Neural progenitor cell (in vitro differentiated cells): ENCODE measurements at regions not wholly inside any gene's neighbourhood (a gene's known extent, or its start where the extent isn't known, plus 50 kb on each side); places are given as distances from the start of the nearest gene placed in this dataset.

ENCODE experiments used
- DNase-seq: peaks from one replicate; pipeline ENCODE4 v3.0.0-alpha.2; 2016; ENCODE audit warnings: low spot score
- H2AFZ ChIP-seq: fragments of 200-600 bp; sonication (generic); replicated peaks from 2 replicates; pipeline ENCODE4 v1.6.1; 2016; ENCODE audit warnings: antibody characterized with exemption
- H3F3A ChIP-seq: fragments of 200-600 bp; sonication (generic); 2 replicates; pipeline ENCODE4 v1.6.1; 2016; ENCODE audit warnings: antibody characterized with exemption, low read depth
- H3K27ac ChIP-seq: fragments of 200-600 bp; sonication (generic); 2 replicates; pipeline ENCODE4 v1.5.1; 2016; ENCODE audit warnings: mild to moderate bottlenecking
- H3K27me3 ChIP-seq: fragments of 200-600 bp; sonication (generic); 2 replicates; pipeline ENCODE4 v1.6.1; 2016; ENCODE audit warnings: mild to moderate bottlenecking, moderate library complexity
- H3K36me3 ChIP-seq: fragments of 200-600 bp; sonication (generic); 2 replicates; pipeline ENCODE4 v1.5.1; 2016
- H3K4me1 ChIP-seq: fragments of 200-600 bp; sonication (generic); 2 replicates; pipeline ENCODE4 v1.6.1; 2016; ENCODE audit warnings: mixed run types
- H3K4me2 ChIP-seq: fragments of 200-600 bp; sonication (generic); 2 replicates; pipeline ENCODE4 v1.6.1; 2016
- H3K4me3 ChIP-seq: fragments of 200-600 bp; sonication (generic); 2 replicates; pipeline ENCODE4 v1.5.1; 2016
- H3K79me2 ChIP-seq: fragments of 200-600 bp; sonication (generic); 2 replicates; pipeline ENCODE4 v1.6.1; 2016; ENCODE audit warnings: low read depth
- H3K9ac ChIP-seq: fragments of 200-600 bp; sonication (generic); 2 replicates; pipeline ENCODE4 v1.6.1; 2016
- H3K9me3 ChIP-seq: fragments of 200-600 bp; sonication (generic); 2 replicates; pipeline ENCODE4 v1.5.1; 2016; ENCODE audit warnings: low read depth
- H4K20me1 ChIP-seq: fragments of 200-600 bp; sonication (generic); 2 replicates; pipeline ENCODE4 v1.6.1; 2016; ENCODE audit warnings: low read depth
- H3K27ac Mint-ChIP-seq: 3 replicates; pipeline ENCODE4 v1.8.0; 2021; ENCODE audit warnings: mixed read lengths
- H3K27me3 Mint-ChIP-seq: 2 replicates; pipeline ENCODE4 v1.8.0; 2022; ENCODE audit warnings: low read depth, mild to moderate bottlenecking, inconsistent platforms, moderate library complexity, mixed read lengths; ENCODE audit not compliant: insufficient read depth
- H3K36me3 Mint-ChIP-seq: 3 replicates; pipeline ENCODE4 v1.8.0; 2021; ENCODE audit warnings: mixed read lengths
- H3K4me1 Mint-ChIP-seq: 3 replicates; pipeline ENCODE4 v1.8.0; 2021; ENCODE audit warnings: mixed read lengths
- H3K4me3 Mint-ChIP-seq: 3 replicates; pipeline ENCODE4 v1.8.0; 2021; ENCODE audit warnings: mild to moderate bottlenecking, moderate library complexity, mixed read lengths
- H3K9me3 Mint-ChIP-seq: 3 replicates; pipeline ENCODE4 v1.8.0; 2020; ENCODE audit warnings: mixed read lengths
- EZH2 ChIP-seq: fragments of 200-600 bp; sonication (generic); IDR thresholded peaks from 2 replicates; pipeline ENCODE4 v1.6.1; 2017; ENCODE audit warnings: antibody characterized with exemption, mild to moderate bottlenecking, moderate library complexity
- EZH2phosphoT487 ChIP-seq: fragments of 200-600 bp; sonication (generic); IDR thresholded peaks from 2 replicates; pipeline ENCODE4 v1.6.1; 2017; ENCODE audit warnings: antibody characterized with exemption
- TF ChIP-seq, protein P1 (sequence below): fragments of 200-600 bp; sonication (generic); IDR thresholded peaks from 2 replicates; pipeline ENCODE4 v1.5.1; 2017; ENCODE audit warnings: antibody characterized with exemption, mild to moderate bottlenecking

DNA sequence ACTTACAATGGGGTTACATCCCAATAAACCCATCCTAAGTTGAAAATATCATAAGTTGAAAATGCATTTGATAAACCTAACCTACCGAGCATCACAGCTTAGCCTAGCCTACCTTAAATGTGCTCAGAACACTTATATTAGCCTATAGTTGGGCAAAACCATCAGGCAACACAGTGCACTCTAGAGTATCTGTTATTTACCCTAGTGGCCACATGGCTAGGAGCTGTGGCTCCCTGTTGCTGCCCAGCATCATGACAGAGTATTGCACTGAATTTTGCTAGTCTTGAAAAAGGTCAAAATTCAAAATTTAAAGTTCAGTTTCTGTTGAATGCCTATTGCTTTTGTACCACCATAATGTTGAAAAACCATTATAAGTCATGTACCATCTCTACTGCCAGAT lies 482.7 kb upstream of the ZEB2 start:
- Mint-ChIP-seq H3K9me3 (no peaks in the 10 kb centered on the region), H3K4me3 (no peak overlapping the region), H3K36me3 (no peaks in the 10 kb centered on the region), H3K27ac (no peak overlapping the region), H3K4me1 (no peaks in the 10 kb centered on the region), H3K27me3 (no peaks in the 10 kb centered on the region)
- DNase-seq: no peak
- Histone ChIP-seq H2AFZ (no peak overlapping the region), H3K79me2 (no peaks in the 10 kb centered on the region), H3K4me3 (no peak overlapping the region), H3K9me3 (no peaks in the 10 kb centered on the region), H4K20me1 (no peaks in the 10 kb centered on the region), H3K27me3 (no peaks in the 10 kb centered on the region), H3K27ac (no peak overlapping the region), H3F3A (no peaks in the 10 kb centered on the region), H3K36me3 (no peaks in the 10 kb centered on the region), H3K9ac (no peak overlapping the region), H3K4me1 (no peaks in the 10 kb centered on the region), H3K4me2 (no peak overlapping the region)
- TF ChIP-seq EZH2: no peak
- TF ChIP-seq EZH2phosphoT487: no peak
- TF ChIP-seq, protein P1, sequence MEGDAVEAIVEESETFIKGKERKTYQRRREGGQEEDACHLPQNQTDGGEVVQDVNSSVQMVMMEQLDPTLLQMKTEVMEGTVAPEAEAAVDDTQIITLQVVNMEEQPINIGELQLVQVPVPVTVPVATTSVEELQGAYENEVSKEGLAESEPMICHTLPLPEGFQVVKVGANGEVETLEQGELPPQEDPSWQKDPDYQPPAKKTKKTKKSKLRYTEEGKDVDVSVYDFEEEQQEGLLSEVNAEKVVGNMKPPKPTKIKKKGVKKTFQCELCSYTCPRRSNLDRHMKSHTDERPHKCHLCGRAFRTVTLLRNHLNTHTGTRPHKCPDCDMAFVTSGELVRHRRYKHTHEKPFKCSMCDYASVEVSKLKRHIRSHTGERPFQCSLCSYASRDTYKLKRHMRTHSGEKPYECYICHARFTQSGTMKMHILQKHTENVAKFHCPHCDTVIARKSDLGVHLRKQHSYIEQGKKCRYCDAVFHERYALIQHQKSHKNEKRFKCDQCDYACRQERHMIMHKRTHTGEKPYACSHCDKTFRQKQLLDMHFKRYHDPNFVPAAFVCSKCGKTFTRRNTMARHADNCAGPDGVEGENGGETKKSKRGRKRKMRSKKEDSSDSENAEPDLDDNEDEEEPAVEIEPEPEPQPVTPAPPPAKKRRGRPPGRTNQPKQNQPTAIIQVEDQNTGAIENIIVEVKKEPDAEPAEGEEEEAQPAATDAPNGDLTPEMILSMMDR: no peak

DNA sequence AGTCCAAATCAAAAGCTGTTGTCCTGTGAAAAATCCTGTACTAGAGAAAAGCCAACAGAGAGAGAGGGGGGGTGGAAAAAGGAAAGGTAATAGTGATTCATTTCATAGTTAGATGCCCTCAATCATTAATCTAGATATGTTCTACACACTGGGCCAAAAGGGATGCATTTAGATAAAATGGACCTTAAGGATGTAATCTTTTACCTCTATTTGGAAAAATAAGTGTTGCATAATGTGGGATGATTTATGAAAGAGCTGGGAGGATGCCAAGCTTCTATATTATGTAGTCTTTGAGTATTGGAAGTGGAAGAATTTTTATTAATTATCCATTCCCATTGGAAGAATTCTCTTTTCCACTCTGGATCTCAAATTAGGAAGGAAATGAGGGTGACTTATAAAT lies 480.5 kb upstream of the ZEB2 start:
- no peak overlapping the region for H3K4me2 ChIP-seq
- no peak overlapping the region for H3K4me3 Mint-ChIP-seq
- H2AFZ ChIP-seq: no peak overlapping the region
- H3K9me3 Mint-ChIP-seq: no peaks in the 10 kb centered on the region
- H3K79me2 ChIP-seq: no peaks in the 10 kb centered on the region
- no peaks in the 10 kb centered on the region for H3K4me1 ChIP-seq
- no peaks in the 10 kb centered on the region for H3K9me3 ChIP-seq
- no peaks in the 10 kb centered on the region for H3K36me3 ChIP-seq
- no peak overlapping the region for H3K27ac ChIP-seq
- H3F3A ChIP-seq: no peaks in the 10 kb centered on the region
- H3K4me1 Mint-ChIP-seq: no peaks in the 10 kb centered on the region
- no peak for DNase-seq
- H3K36me3 Mint-ChIP-seq: no peaks in the 10 kb centered on the region
- no peak overlapping the region for H3K4me3 ChIP-seq
- H4K20me1 ChIP-seq: no peaks in the 10 kb centered on the region
- no peak overlapping the region for H3K27ac Mint-ChIP-seq
- TF ChIP-seq EZH2phosphoT487: no peak
- TF ChIP-seq, protein P1: no peak
- no peak for TF ChIP-seq EZH2
- no peak overlapping the region for H3K9ac ChIP-seq
- no peaks in the 10 kb centered on the region for H3K27me3 Mint-ChIP-seq
- no peaks in the 10 kb centered on the region for H3K27me3 ChIP-seq

DNA sequence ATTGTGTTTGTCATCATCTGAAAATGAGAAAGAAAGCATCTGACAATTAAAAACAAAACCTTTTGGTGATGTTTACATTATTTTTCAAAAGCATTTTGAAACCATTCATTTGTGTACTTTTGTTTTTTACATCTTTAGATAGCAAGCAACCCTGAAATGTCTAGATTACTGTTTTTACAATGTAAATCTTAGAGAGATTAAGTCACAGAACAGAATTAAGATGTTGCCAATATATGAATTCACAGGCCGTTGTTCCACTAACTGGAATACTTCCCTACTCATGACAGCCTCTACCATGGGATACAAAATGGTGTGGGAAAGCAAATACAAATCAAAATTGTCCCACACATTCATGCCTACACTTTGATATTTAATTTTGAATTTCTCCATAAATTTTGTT lies 480.0 kb upstream of the ZEB2 start:
- TF ChIP-seq EZH2phosphoT487: no peak
- TF ChIP-seq, protein P1: no peak
- no peak for TF ChIP-seq EZH2
- H3K4me1 Mint-ChIP-seq: no peaks in the 10 kb centered on the region
- DNase-seq: no peak
- Histone ChIP-seq H4K20me1 (no peaks in the 10 kb centered on the region), H3K36me3 (no peaks in the 10 kb centered on the region), H3K4me3 (no peak overlapping the region), H3K79me2 (no peaks in the 10 kb centered on the region), H2AFZ (peak overlapping the region; percentile 0), H3K27ac (no peak overlapping the region), H3K27me3 (no peaks in the 10 kb centered on the region), H3K9me3 (no peaks in the 10 kb centered on the region), H3K4me2 (no peak overlapping the region), H3F3A (no peaks in the 10 kb centered on the region), H3K9ac (no peak overlapping the region), H3K4me1 (no peaks in the 10 kb centered on the region)
- H3K4me3 Mint-ChIP-seq: no peak overlapping the region
- H3K27ac Mint-ChIP-seq: no peak overlapping the region
- H3K9me3 Mint-ChIP-seq: no peaks in the 10 kb centered on the region
- H3K27me3 Mint-ChIP-seq: no peaks in the 10 kb centered on the region
- no peaks in the 10 kb centered on the region for H3K36me3 Mint-ChIP-seq
